ENCODE measurements at regions not wholly inside any gene's neighbourhood (a gene's known extent, or its start where the extent isn't known, plus 50 kb on each side); places are given as distances from the start of the nearest gene placed in this dataset.
A peak's percentile ranks its signal among the peaks of the same experiment; 100 is the strongest.

DNA sequence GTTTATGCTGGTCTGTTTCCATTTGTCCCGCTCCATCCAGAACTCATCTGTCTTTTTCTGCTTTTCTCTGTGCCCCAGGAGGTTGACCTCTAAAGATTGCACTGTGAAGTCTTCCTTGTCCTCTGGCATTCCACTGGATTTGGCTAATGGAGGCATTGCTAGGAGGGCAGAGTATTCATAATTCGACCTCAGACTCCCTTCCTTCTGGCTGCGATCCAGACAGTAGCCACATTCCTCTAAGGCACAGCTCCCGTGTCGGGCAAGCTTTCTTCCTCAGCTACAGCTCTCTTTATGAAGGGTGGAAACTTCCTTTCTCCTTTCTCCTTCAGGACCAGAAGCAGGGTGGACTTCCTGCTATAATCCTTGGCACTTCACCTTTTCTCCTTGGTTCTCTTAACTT lies 175.9 kb downstream of the BAMBI start:
- Histone ChIP-seq H2AFZ (ENCODE audit: low read depth, low read length) (peak overlapping the region; percentile 86), H4K20me1 (replicated peaks; ENCODE audit: control insufficient read depth, insufficient read depth, low read length) (0 out of 2 replicates have a peak, but pooled peaks cover 3% of the 10 kb centered on the region), H3K9me1 (ENCODE audit: control insufficient read depth, insufficient read depth, low read length) (no peaks in the 10 kb centered on the region), H3K27ac (ENCODE audit: extremely low read depth, low read depth, low read length) (no peak overlapping the region), H3K79me2 (ENCODE audit: control insufficient read depth, insufficient read depth, low read length) (no peaks in the 10 kb centered on the region), H3K9me3 (replicated peaks; ENCODE audit: control insufficient read depth, insufficient read depth, low read depth, low read length) (peaks cover 3% of the 10 kb centered on the region; the same call in 1 of the 2 replicates), H3K4me1 (replicated peaks in 1 of 2; ENCODE audit: control insufficient read depth in 2 of 2, insufficient read depth in 2 of 2, low read length in 2 of 2) (peaks cover 6 to 23% of the 10 kb centered on the region in 2 experiments; a peak in 4 of 5 replicates), H3K27me3 (ENCODE audit: control insufficient read depth in 2 of 2, insufficient read depth in 2 of 2, low read length in 2 of 2) (no peaks in the 10 kb centered on the region), H3K36me3 (ENCODE audit: control insufficient read depth, insufficient read depth, low read length) (no peaks in the 10 kb centered on the region), H3K4me3 (no peak overlapping the region), H3K4me2 (ENCODE audit: insufficient read depth, low read length) (no peak overlapping the region), H3K9ac (ENCODE audit: insufficient read depth in 1 of 2, low read depth in 2 of 2, low read length in 2 of 2) (peak overlapping the region in 1 of 2 experiments; percentile 8; a peak in 1 of 4 replicates)
- no peak for TF ChIP-seq THRAP3 (IDR thresholded peaks at IDR 0.05; ENCODE audit: borderline replicate concordance)
- TF ChIP-seq ZNF212 (CRISPR knock-in tag; IDR thresholded peaks at IDR 0.05), result no peak
- TF ChIP-seq ATF7 (IDR thresholded peaks at IDR 0.05), result no peak
- no peak for TF ChIP-seq GATAD2B (IDR thresholded peaks at IDR 0.05; ENCODE audit: borderline replicate concordance)
- peak; percentile 56 for TF ChIP-seq NFIC (IDR thresholded peaks at IDR 0.05)
- TF ChIP-seq ZFX (CRISPR knock-in tag; IDR thresholded peaks at IDR 0.05), result no peak
- TF ChIP-seq, protein P1, sequence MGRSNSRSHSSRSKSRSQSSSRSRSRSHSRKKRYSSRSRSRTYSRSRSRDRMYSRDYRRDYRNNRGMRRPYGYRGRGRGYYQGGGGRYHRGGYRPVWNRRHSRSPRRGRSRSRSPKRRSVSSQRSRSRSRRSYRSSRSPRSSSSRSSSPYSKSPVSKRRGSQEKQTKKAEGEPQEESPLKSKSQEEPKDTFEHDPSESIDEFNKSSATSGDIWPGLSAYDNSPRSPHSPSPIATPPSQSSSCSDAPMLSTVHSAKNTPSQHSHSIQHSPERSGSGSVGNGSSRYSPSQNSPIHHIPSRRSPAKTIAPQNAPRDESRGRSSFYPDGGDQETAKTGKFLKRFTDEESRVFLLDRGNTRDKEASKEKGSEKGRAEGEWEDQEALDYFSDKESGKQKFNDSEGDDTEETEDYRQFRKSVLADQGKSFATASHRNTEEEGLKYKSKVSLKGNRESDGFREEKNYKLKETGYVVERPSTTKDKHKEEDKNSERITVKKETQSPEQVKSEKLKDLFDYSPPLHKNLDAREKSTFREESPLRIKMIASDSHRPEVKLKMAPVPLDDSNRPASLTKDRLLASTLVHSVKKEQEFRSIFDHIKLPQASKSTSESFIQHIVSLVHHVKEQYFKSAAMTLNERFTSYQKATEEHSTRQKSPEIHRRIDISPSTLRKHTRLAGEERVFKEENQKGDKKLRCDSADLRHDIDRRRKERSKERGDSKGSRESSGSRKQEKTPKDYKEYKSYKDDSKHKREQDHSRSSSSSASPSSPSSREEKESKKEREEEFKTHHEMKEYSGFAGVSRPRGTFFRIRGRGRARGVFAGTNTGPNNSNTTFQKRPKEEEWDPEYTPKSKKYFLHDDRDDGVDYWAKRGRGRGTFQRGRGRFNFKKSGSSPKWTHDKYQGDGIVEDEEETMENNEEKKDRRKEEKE (IDR thresholded peaks at IDR 0.05; ENCODE audit: borderline replicate concordance in 1 of 2, control insufficient read depth in 1 of 2, low read depth in 2 of 2, low read length in 1 of 2), result no peak
- ATAC-seq (0 out of 3 replicates have a peak, but pooled peaks have one; percentile 16), DNase-seq (ENCODE audit: extremely low read depth in 1 of 4, low spot score in 3 of 4) (no peak), FAIRE-seq (no peak)
- POLR2A ChIA-PET, result interaction anchor here (0.8 to 1.2 kb wide), 2 partner anchors 14 to 16 kb away, joined by 3 to 5 read pairs; no protein-coding TSS in a partner anchor
- intact Hi-C loops (cut with micrococcal nuclease) (no loop called here), in situ Hi-C loops (cut with MboI) (no loop called here)
- BruUV-seq (replicated peaks), result no TSS peak
- CTCF ChIA-PET (ENCODE audit: low intra/inter-chr PET ratio), result no interaction called here
- 33% methylated on average over 5 of the region's 5 CpGs for WGBS (ENCODE audit: insufficient coverage, low coverage, missing lambda C conversion rate)
